Cardiac muscle cell (in vitro differentiated cells and primary cell): ENCODE measurements at regions not wholly inside any gene's neighbourhood (a gene's known extent, or its start where the extent isn't known, plus 50 kb on each side); places are given as distances from the start of the nearest gene placed in this dataset.

Source experiments
- DNase-seq, 2 donors: peaks; one replicate each; pipeline versions ENCODE4 v3.0.0 to v3.0.0-alpha.2; 2010 to 2017; ENCODE audit warnings: low read depth in 1 of 2, low spot score in 1 of 2
- H3K27ac ChIP-seq: fragments of 200-600 bp; sonication (generic); 2 replicates; pipeline ENCODE4 v1.5.1; 2016
- H3K27me3 ChIP-seq: fragments of 200-600 bp; sonication (generic); 2 replicates; pipeline ENCODE4 v1.6.0; 2016; ENCODE audit warnings: control low read depth
- H3K36me3 ChIP-seq: fragments of 200-600 bp; sonication (generic); 2 replicates; pipeline ENCODE4 v1.5.1; 2016; ENCODE audit warnings: control low read depth
- H3K4me1 ChIP-seq: fragments of 200-600 bp; sonication (generic); 2 replicates; pipeline ENCODE4 v1.8.1; 2017; ENCODE audit warnings: low read depth, mild to moderate bottlenecking, mixed run types
- H3K4me3 ChIP-seq: fragments of 200-600 bp; sonication (generic); 2 replicates; pipeline ENCODE4 v1.5.1; 2016; ENCODE audit warnings: mild to moderate bottlenecking
- H3K9me3 ChIP-seq: fragments of 200-600 bp; sonication (generic); 2 replicates; pipeline ENCODE4 v1.5.1; 2017; ENCODE audit warnings: low read depth, mild to moderate bottlenecking, control low read depth
- TF ChIP-seq, protein P1 (sequence below): IDR thresholded peaks from 2 replicates; pipeline ENCODE4 v1.5.1; 2012; ENCODE audit warnings: low read depth, mild to moderate bottlenecking, low read length

DNA sequence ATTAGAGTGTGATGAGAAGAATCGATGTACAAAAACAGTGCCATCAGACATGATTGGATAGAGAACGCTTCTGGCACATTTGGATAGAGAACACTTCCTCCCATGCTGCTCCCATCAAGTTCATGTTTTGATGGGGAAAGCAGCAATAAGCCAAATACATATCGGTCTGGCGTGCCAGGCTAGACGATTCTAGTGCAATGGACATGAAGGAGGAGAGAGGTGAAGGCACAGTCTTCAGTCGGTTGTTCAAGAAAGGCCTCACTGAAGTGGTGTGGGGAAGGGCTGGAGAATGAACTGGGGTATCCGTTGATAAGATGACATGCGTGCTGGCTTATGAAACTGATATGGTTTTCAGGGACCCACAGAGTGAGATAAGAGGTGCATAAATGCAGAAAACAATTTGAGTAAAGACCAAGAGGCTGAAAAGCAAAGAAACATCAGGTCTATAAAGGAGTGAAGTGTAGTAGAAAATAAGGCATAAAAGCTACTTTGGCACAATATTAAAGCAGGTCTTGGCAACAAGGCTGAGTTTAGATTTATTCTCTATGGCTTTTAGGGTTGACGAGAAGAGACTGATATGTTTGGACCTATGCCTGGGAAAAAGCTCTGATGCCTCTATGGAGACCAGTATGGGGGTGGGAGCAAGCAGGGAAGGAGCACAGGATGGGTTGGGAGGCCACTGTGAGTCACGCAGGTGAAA, 117.6 kb upstream of the PIEZO2 start:
- Histone ChIP-seq H3K4me3 (no peak overlapping the region), H3K36me3 (no peaks in the 10 kb centered on the region), H3K4me1 (no peaks in the 10 kb centered on the region), H3K9me3 (no peaks in the 10 kb centered on the region), H3K27me3 (no peaks in the 10 kb centered on the region), H3K27ac (no peak overlapping the region)
- DNase-seq: no peak
- TF ChIP-seq, protein P1, sequence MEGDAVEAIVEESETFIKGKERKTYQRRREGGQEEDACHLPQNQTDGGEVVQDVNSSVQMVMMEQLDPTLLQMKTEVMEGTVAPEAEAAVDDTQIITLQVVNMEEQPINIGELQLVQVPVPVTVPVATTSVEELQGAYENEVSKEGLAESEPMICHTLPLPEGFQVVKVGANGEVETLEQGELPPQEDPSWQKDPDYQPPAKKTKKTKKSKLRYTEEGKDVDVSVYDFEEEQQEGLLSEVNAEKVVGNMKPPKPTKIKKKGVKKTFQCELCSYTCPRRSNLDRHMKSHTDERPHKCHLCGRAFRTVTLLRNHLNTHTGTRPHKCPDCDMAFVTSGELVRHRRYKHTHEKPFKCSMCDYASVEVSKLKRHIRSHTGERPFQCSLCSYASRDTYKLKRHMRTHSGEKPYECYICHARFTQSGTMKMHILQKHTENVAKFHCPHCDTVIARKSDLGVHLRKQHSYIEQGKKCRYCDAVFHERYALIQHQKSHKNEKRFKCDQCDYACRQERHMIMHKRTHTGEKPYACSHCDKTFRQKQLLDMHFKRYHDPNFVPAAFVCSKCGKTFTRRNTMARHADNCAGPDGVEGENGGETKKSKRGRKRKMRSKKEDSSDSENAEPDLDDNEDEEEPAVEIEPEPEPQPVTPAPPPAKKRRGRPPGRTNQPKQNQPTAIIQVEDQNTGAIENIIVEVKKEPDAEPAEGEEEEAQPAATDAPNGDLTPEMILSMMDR: no peak

DNA sequence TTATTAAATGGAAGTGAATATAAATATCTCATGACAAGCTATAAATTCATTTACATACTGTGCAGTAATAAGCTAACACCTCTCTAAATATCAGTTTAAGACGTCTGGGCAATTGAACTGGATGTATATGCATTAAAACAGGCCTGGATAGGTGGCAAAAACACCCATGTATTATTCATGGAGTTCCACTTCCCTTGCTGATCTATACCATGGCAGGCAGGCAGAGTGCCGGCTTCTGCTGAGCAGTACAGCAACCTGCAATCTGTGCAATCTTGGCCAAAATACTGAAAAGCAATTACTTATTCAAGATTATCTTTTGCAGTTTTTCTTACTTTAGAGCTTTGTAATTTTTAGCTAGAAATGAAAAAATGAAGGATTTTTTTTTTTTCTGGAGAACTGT, 112.1 kb upstream of the PIEZO2 start:
- TF ChIP-seq, protein P1: no peak
- no peaks in the 10 kb centered on the region for H3K36me3 ChIP-seq
- DNase-seq: no peak
- H3K4me3 ChIP-seq: no peak overlapping the region
- H3K27ac ChIP-seq: no peak overlapping the region
- H3K27me3 ChIP-seq: no peaks in the 10 kb centered on the region
- H3K9me3 ChIP-seq: no peaks in the 10 kb centered on the region
- no peaks in the 10 kb centered on the region for H3K4me1 ChIP-seq

- Histone ChIP-seq H3K27me3 (no peaks in the 10 kb centered on the region), H3K4me1 (no peaks in the 10 kb centered on the region), H3K27ac (no peak overlapping the region), H3K9me3 (no peaks in the 10 kb centered on the region), H3K36me3 (no peaks in the 10 kb centered on the region), H3K4me3 (no peak overlapping the region)
- TF ChIP-seq, protein P1: no peak
- DNase-seq: no peak
These were observed 111.6 kb upstream of the PIEZO2 start for GRCh38 chr18:11260961-11261461.

- Histone ChIP-seq H3K36me3 (no peaks in the 10 kb centered on the region), H3K4me3 (no peak overlapping the region), H3K27ac (no peak overlapping the region), H3K9me3 (no peaks in the 10 kb centered on the region), H3K4me1 (no peaks in the 10 kb centered on the region), H3K27me3 (no peaks in the 10 kb centered on the region)
- TF ChIP-seq, protein P1: no peak
- peak in 1 of 2 donors; percentile 20 for DNase-seq
These were observed 110.2 kb upstream of the PIEZO2 start for GRCh38 chr18:11259469-11260150.

DNA sequence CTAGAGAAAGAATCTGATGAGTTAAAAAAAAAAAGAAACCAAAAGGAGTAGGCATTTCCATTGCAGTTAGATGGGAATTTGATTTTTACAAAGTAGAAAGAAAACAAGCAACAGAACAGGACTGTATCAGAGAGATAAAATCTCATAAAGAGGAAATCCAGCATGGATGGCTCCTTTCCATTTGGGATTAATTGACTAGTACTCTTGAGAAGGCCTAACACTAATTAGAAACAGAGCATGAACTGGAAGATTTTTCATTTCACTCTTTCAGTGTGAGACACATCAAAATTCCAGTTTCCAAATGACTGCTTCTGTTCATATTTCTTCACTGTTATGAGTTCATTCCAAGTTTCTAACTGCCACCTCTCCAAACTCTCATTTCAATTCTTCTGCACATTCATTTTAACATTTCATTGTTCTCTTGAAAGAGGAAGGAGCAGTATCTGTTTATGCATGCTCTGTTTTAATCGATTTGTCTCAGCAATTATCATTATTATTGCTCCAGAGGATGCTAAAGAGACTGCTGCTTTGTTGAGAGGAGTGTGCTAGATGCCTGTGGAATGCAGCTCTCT, 108.8 kb upstream of the PIEZO2 start:
- TF ChIP-seq, protein P1: no peak
- Histone ChIP-seq H3K9me3 (no peaks in the 10 kb centered on the region), H3K27ac (no peak overlapping the region), H3K27me3 (no peaks in the 10 kb centered on the region), H3K4me1 (no peaks in the 10 kb centered on the region), H3K4me3 (no peak overlapping the region), H3K36me3 (no peaks in the 10 kb centered on the region)
- no peak for DNase-seq
